NCI-H1417 (cell line): ENCODE measurements at regions not wholly inside any gene's neighbourhood (a gene's known extent, or its start where the extent isn't known, plus 50 kb on each side); places are given as distances from the start of the nearest gene placed in this dataset.

Experiments used
- DNase-seq, 3 experiments: peaks; one replicate each; lab custom pipeline; 2025; lab: John Stamatoyannopoulos, UW

GRCh38 chr15:98447069-98447468, 201.3 kb upstream of the IGF1R start:
- no peak for DNase-seq

- no peak for DNase-seq
Measured at GRCh38 chr15:98451236-98451635, 197.1 kb upstream of the IGF1R start.

GRCh38 chr15:98452238-98452637, 196.1 kb upstream of the IGF1R start:
- no peak for DNase-seq

DNA sequence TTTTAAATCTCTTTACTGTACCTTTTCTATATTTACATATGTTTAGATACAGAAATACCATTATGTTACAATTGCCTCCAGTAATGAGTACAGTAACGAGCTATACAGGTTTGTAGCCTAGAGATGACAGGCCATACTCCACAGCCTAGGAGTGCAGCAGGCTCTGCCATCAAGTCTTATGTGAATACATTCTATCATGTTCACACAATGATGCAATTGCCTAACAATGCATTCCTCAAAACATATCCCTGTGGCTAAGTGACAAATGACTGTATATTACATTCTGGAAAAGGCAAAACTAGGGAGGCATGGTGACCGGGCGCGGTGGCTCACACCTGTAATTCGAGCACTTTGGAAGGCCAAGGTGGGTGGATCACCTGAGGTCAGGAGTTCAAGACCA, 192.4 kb upstream of the IGF1R start:
- no peak for DNase-seq

- DNase-seq, result peak in 1 of 3 experiments; percentile 2
Measured at GRCh38 chr15:98476559-98476958, 171.8 kb upstream of the IGF1R start.

DNA sequence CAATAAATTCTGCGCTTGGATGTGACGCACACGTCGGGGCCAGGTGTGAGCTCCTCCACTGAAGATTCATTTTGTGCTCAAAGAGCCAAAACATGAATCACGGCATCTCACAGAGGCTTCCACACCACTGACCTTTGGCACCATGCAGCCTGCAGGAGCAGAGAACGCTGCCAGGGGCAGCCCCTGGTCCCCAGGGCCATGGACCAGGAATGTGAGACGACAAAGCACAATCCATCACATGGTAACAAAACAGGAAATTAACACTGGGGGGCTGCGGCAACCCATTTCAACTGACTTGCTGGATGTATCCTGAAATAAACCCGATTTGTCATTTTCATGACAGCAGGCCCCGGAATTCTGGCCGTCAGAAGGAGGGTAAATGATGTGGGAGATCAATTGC, 167.5 kb upstream of the IGF1R start:
- no peak for DNase-seq

DNA sequence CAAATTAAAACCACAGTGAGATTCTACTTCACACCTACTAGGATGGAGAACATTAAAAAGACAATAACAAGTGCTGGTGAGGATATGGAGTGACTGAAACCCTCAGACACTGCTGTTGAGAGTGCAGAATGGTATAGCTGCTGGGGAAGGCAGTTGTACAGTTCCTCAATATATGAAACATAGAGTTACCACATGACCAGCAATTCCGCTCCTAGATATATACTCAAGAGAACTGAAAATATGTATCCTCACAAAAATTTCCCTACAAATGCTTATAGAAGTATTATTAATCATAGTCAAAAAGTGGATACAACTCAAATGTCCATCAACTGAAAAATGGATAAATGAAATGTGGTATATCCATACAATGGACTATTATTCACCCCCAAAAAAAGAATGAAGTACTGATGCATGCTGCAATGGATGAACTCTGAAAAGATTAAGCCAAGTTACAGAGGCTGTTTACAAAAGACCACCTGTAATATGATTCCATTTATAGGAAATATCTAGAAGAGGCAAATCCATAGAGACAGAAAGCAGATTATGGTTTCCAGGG, 164.7 kb upstream of the IGF1R start:
- DNase-seq, result no peak

DNA sequence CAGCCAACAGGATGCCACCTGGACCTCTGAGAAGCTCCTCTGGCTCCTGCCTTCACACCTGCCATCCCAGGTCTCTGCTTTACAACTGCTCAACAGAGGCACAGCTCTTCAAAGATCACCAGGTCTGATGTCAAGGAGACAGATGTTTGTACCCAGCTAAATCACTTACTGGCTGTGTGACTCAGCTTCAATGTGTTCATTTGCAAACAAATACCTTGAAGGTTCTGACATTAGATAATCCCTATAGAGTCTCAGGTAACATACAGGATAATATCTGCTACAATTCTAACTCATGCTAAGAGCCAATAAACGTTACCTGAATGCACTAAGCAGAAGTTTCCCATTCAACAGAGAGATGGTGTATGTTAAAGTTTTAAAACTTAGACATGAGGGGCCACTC, 163.4 kb upstream of the IGF1R start:
- no peak for DNase-seq

DNA sequence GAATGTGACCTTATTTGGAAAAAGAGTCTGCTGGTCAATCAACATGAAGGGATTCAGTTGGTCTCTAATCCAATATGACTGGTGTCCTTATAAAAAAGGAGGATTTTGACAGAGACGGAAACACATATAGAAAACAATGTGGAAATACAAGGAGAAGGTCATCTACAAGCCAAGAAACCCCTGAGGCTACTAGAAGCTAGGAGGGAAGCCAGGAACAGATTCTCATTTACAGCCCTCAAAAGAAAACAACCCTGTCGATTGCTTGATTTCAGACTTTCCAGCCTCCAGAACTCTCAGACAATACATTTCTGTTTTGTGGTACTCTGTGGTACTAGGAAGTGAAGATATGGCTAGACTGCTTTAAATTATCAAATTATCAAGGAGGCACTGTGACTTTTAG, 162.9 kb upstream of the IGF1R start:
- DNase-seq, result no peak

GRCh38 chr15:98493966-98494511, 154.3 kb upstream of the IGF1R start:
- peak in 1 of 3 experiments; percentile 32 for DNase-seq

DNA sequence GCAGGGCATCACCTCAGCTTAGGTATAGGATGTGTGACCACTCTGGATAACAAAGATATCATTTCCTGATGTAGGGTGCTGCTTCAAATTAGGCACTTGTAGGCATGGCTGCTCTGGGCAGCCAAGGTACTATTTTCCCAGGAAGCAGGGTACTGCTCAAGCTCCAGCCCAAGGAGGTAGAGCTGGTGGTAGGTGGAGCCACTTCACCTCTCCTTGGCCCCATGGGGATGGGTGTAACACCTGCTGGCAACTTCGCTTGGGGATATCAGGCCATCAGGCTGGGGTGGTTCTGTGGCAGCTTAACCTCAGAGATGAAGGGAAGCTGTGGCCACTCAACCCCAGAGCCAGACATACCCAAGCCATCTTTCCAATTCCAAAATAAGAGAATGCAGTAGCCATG, 147.1 kb upstream of the IGF1R start:
- DNase-seq, result no peak

GRCh38 chr15:98501632-98502031, 146.7 kb upstream of the IGF1R start:
- DNase-seq, result no peak

- no peak for DNase-seq
Measured at GRCh38 chr15:98503970-98504369, 144.4 kb upstream of the IGF1R start.

DNA sequence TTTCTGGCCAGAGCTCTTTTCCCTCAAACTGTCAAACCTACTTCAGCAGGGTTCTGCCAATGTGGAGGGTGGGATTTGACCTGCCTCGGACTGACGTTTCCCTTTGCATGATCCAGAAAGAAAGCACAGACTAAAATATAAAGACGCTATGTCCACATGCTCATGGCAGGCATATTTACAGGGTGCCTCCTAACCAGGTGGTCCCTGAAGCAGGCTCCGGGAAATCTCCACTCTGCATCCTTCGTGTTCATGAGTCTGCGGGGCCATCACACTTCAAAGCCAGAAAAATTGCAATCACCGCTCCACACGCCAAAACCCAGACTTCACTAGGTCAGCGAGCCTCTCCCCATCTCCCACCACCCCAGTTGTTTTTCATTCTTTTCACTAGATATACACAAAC, 143.3 kb upstream of the IGF1R start:
- no peak for DNase-seq

DNA sequence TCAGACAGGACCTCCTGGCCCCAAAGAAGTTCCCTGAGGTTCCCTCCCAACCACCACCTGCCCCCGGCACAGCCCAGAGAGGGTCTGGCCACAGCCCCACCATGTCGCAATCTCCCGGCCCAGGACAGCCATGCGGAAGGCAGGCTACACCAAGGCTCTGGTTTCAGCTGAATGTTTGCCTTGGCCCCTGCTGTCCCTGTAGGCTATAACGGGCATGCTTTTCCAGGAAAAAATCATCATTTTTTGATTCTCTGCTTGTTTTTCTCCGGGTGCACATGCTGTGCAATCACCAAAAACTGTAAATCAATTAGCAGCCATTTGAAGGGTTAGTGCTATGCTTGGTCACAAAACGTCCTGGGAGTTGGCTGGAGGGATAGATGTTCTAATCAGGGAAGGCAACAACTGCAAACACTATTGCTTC, 142.7 kb upstream of the IGF1R start:
- no peak for DNase-seq

DNA sequence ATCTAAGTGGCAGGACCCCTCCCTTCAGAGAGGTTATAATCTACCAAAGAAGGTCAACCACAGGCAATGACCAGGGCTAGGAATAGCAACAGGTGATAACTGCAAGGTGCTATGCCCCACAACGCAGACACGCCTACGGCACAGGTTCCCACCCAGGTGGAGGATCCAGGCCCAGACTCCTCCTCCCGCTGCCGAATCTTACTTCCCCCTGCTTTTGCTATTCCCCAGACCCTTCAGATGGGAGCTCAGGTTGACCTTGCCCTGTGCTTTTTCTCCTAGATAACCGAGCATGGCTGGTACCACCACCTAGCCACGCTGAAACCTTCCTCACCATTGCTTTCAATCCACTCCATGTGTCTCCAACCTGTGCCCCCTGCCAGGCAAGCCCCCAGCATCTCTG, 142.2 kb upstream of the IGF1R start:
- DNase-seq, result no peak

GRCh38 chr15:98506711-98507110, 141.6 kb upstream of the IGF1R start:
- DNase-seq, result no peak

- no peak for DNase-seq
Measured at GRCh38 chr15:98513428-98513986, 134.8 kb upstream of the IGF1R start.

- DNase-seq, result no peak
Measured at GRCh38 chr15:98514034-98514622, 134.2 kb upstream of the IGF1R start.

DNA sequence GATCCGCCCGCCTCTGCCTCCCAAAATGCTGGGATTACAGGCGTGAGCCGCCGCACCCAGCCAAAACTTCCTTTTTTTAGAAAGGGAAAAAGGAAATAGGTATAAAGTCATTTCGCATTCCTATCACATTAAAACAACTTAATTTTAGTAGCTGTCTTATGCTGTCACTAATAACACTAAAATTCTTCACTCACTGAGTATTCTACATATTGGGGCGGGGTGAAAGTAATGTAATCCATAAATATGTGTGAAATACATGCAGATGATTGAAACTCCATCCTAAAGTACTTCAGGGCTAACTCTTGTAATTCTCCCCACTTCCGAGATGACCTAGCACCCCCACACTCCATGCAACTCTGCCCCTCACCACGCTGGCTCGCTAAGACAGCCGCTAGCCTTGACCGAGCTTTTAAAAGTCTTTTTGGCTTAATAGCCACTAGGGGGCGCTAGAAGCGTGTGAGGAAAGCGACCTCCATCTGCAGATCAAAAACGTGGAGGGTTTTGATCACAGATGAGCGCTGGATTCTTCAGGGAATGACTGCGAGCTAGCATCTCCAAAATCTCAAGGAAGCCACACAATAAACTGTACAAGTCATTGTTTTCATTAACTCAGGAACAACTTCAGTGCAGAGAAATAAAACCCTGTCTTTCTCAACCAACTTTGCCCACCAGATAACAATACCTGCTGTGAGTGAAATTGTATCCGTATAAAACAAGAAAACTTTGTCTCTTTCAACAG, 129.3 kb upstream of the IGF1R start:
- DNase-seq, result peak; percentile 79 to 93 (median 86)

DNA sequence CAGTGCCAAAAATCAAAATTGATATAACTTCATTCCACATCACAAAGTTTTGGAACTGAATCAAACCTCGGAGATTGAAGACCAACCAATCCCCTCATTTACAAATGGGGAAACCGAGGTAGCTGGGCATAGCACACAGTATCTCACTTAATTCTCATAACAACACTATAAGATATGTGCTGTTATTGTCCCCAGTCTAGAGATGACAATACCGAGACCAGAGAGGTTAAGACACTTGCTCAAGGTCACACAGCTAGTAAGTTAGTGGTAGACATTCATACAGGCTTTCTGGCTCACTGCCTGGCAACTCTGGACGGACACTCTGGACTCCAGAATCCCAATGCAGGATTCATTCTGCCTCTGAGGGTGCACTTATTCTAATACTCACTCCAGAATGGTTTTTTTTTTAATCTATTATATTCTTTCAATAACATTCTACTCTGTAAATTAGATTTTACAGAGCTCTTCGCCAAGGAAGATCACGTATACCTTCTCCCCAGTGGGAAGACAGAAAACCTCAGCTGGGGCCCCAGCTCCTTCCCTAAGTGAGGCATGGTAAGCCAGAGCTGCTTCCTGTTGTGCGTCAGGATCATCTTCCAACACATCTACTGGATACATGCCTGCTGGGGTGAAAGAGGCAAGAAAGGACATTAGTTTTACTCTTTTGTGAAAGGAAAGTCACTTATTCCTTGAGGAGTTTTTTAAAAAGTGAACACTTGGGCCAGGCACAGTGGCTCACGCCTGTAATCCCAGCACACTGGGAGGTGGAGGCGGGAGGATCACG, 128.4 kb upstream of the IGF1R start:
- no peak for DNase-seq

DNA sequence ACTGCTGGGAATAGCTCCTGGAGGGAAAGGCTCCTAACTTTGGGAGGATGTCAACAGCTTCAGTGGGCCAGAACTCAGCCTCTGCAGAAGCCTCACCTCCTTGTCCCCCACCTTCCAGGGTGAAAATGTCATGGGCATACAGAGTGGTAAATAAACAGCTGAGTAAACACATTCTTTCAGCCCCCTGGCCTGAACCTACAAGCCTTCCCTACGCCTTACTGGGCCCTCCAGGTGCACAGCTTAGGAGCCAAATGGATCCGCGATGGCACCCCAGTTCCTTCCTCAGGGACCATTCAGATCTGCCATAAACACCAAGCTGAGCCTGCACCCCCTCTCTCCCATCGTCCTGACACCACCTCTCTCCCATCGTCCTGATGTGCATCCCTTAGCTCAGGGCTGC, 126.2 kb upstream of the IGF1R start:
- DNase-seq, result peak in 1 of 3 experiments; percentile 11
